HepG2 (cell line): ENCODE measurements at regions not wholly inside any gene's neighbourhood (a gene's known extent, or its start where the extent isn't known, plus 50 kb on each side); places are given as distances from the start of the nearest gene placed in this dataset.

Experiments used
- CTCF ChIP-seq: sonication (generic); formaldehyde crosslinking; IDR thresholded peaks from 2 replicates; pipeline ENCODE4 v1.5.0; 2020; ENCODE audit warnings: mild to moderate bottlenecking, missing genetic modification reagents, moderate library complexity
- ETV5 ChIP-seq: IDR thresholded peaks from 2 replicates; pipeline ENCODE4 v1.6.1; 2018; ENCODE audit warnings: missing biosample characterization, missing genetic modification reagents, inconsistent platforms, borderline replicate concordance
- MAFK ChIP-seq, 2 experiments: IDR thresholded peaks in 1 of 2; conservative IDR thresholded peaks in 1 of 2; 2 replicates each; pipeline ENCODE4 v1.6.1; 2011; ENCODE audit warnings: improper control_type of control experiment in 2 of 2, low read length in 2 of 2
- POLR2A ChIP-seq, 2 experiments: IDR thresholded peaks; 2 replicates each; pipeline ENCODE4 v1.6.1; 2011; ENCODE audit warnings: low read depth in 2 of 2, low read length in 2 of 2, mild to moderate bottlenecking in 1 of 2, moderate library complexity in 1 of 2; ENCODE audit not compliant: insufficient read depth in 1 of 2
- ZKSCAN1 ChIP-seq: fragments of 150-350 bp; IDR thresholded peaks from 2 replicates; pipeline ENCODE4 v1.6.1; 2014; ENCODE audit warnings: low read length
- ZNF17 ChIP-seq: sonication (generic); formaldehyde crosslinking; IDR thresholded peaks from 2 replicates; pipeline ENCODE4 v1.5.0; 2020; ENCODE audit warnings: mild to moderate bottlenecking, missing genetic modification reagents
- ZZZ3 ChIP-seq: sonication (generic); formaldehyde crosslinking; IDR thresholded peaks from 2 replicates; pipeline ENCODE4 v1.4.0; 2020; ENCODE audit warnings: missing genetic modification reagents, mild to moderate bottlenecking, borderline replicate concordance

- no peak for TF ChIP-seq CTCF
- TF ChIP-seq ZZZ3, result no peak
- no peak for TF ChIP-seq ZKSCAN1
- no peak for TF ChIP-seq POLR2A (IDR thresholded peaks at IDR 0.05; ENCODE audit: insufficient read depth in 1 of 2, low read depth in 2 of 2, low read length in 2 of 2)
- TF ChIP-seq MAFK (conservative IDR thresholded peaks at IDR 0.05 in 1 of 2, IDR thresholded peaks at IDR 0.05 in 1 of 2; ENCODE audit: low read length in 2 of 2), result no peak
- no peak for TF ChIP-seq ZNF17 (CRISPR knock-in tag)
- TF ChIP-seq ETV5 (CRISPR knock-in tag), result no peak
Measured at GRCh38 chr7:98728555-98728954, 111.5 kb downstream of the NPTX2 start.
